IMR-90 (cell line): ENCODE measurements at regions not wholly inside any gene's neighbourhood (a gene's known extent, or its start where the extent isn't known, plus 50 kb on each side); places are given as distances from the start of the nearest gene placed in this dataset.

Experiments
- ATAC-seq: fragments of 200-7000 bp; cut with Tn5 transposase; 2 replicates; pipeline ENCODE4 v1.9.1; 2020; ENCODE audit warnings: low read depth, mild to moderate bottlenecking, moderate library complexity
- BruUV-seq: library from RNA; stranded (reverse); fragments of 400-500 nt; replicated peaks from 2 replicates; lab custom pipeline; 2021; lab: Mats Ljungman, UMichigan
- CTCF ChIA-PET: fragments of 300-600 bp; formaldehyde crosslinking; extraction: SDS; loops from one replicate; lab custom pipeline; 2021; ENCODE audit warnings: antibody characterized with exemption; lab: Yijun Ruan, JAX
- POLR2A ChIA-PET: fragments of 300-600 bp; sonication (Branson Sonifier 250); formaldehyde crosslinking; loops from one replicate; lab custom pipeline; 2022; ENCODE audit warnings: antibody characterized with exemption; ENCODE audit not compliant: unreplicated experiment; lab: Charles Lee
- DNase-seq: peaks from one replicate; pipeline ENCODE4 v3.0.0; 2013
- H2AFZ ChIP-seq: replicated peaks from 2 replicates; pipeline ENCODE3; 2013; ENCODE audit warnings: low read length, mild to moderate bottlenecking; ENCODE audit not compliant: poor library complexity
- H2AK5ac ChIP-seq: 2 replicates; pipeline ENCODE4 v1.6.1; 2013; ENCODE audit warnings: low read depth, low read length, inconsistent platforms
- H2AK9ac ChIP-seq: replicated peaks from 2 replicates; pipeline ENCODE3; 2013; ENCODE audit warnings: mild to moderate bottlenecking, low read depth, low read length, moderate library complexity; ENCODE audit not compliant: poor library complexity
- H2BK120ac ChIP-seq: 2 replicates; pipeline ENCODE4 v1.6.1; 2013; ENCODE audit warnings: low read depth, low read length, inconsistent platforms
- H2BK15ac ChIP-seq: 3 replicates; pipeline ENCODE4 v1.6.1; 2013; ENCODE audit warnings: low read depth, low read length, inconsistent platforms
- H2BK20ac ChIP-seq: 2 replicates; pipeline ENCODE4 v1.6.1; 2013; ENCODE audit warnings: low read depth, mild to moderate bottlenecking, inconsistent platforms, low read length, moderate library complexity
- H2BK5ac ChIP-seq: 2 replicates; pipeline ENCODE4 v1.6.1; 2013; ENCODE audit warnings: mild to moderate bottlenecking, low read depth, low read length, inconsistent platforms; ENCODE audit not compliant: poor library complexity, severe bottlenecking
- H3K14ac ChIP-seq: replicated peaks from 2 replicates; pipeline ENCODE4 v1.6.1; 2013; ENCODE audit warnings: low read depth, low read length, inconsistent platforms
- H3K18ac ChIP-seq: 2 replicates; pipeline ENCODE4 v1.6.1; 2013; ENCODE audit warnings: low read depth, low read length, control low read depth
- H3K23ac ChIP-seq: 2 replicates; pipeline ENCODE4 v1.6.1; 2013; ENCODE audit warnings: low read depth, low read length, inconsistent platforms
- H3K27ac ChIP-seq: 2 replicates; pipeline ENCODE4 v1.5.1; 2013; ENCODE audit warnings: mild to moderate bottlenecking, control low read depth, low read length; ENCODE audit not compliant: insufficient read depth
- H3K27me3 ChIP-seq: 2 replicates; pipeline ENCODE4 v1.6.1; 2013; ENCODE audit warnings: low read length; ENCODE audit not compliant: control insufficient read depth, insufficient read depth
- H3K36me3 ChIP-seq: 2 replicates; pipeline ENCODE4 v1.6.1; 2013; ENCODE audit warnings: low read length, mixed read lengths; ENCODE audit not compliant: control insufficient read depth, insufficient read depth
- H3K4ac ChIP-seq: 2 replicates; pipeline ENCODE4 v1.6.1; 2013; ENCODE audit warnings: low read depth, low read length, inconsistent platforms
- H3K4me1 ChIP-seq: 2 replicates; pipeline ENCODE4 v1.6.1; 2013; ENCODE audit warnings: low read length, mixed read lengths; ENCODE audit not compliant: control insufficient read depth, insufficient read depth
- H3K4me2 ChIP-seq: 2 replicates; pipeline ENCODE4 v1.6.1; 2013; ENCODE audit warnings: low read depth, mild to moderate bottlenecking, control low read depth, low read length, moderate library complexity
- H3K4me3 ChIP-seq: 2 replicates; pipeline ENCODE4 v1.5.1; 2013; ENCODE audit warnings: low read depth, mild to moderate bottlenecking, control low read depth, low read length, moderate library complexity; ENCODE audit not compliant: insufficient read depth
- H3K56ac ChIP-seq: 2 replicates; pipeline ENCODE4 v1.6.1; 2013; ENCODE audit warnings: low read length, inconsistent platforms; ENCODE audit not compliant: insufficient read depth; ENCODE audit errors: extremely low read depth
- H3K79me1 ChIP-seq, 2 experiments: 2 replicates each; pipeline ENCODE4 v1.6.1; 2013; ENCODE audit warnings: low read length in 2 of 2, inconsistent platforms in 1 of 2, low read depth in 1 of 2
- H3K9ac ChIP-seq: 2 replicates; pipeline ENCODE4 v1.6.1; 2013; ENCODE audit warnings: low read depth, low read length, control low read depth
- H3K9me1 ChIP-seq: 2 replicates; pipeline ENCODE4 v1.6.1; 2013; ENCODE audit warnings: low read length, inconsistent platforms; ENCODE audit not compliant: insufficient read depth
- H3K9me3 ChIP-seq: 2 replicates; pipeline ENCODE4 v1.6.1; 2013; ENCODE audit warnings: low read length; ENCODE audit not compliant: control insufficient read depth, insufficient read depth
- H4K20me1 ChIP-seq: 2 replicates; pipeline ENCODE4 v1.6.1; 2013; ENCODE audit warnings: low read length, inconsistent platforms; ENCODE audit not compliant: insufficient read depth
- H4K5ac ChIP-seq: 2 replicates; pipeline ENCODE4 v1.6.1; 2013; ENCODE audit warnings: mild to moderate bottlenecking, low read depth, low read length, control low read depth
- H4K8ac ChIP-seq, 2 experiments: 2 replicates each; pipeline ENCODE4 v1.6.1; 2013; ENCODE audit warnings: low read depth in 2 of 2, low read length in 2 of 2, control low read depth in 1 of 2, inconsistent platforms in 1 of 2
- H4K91ac ChIP-seq: 2 replicates; pipeline ENCODE4 v1.6.1; 2013; ENCODE audit warnings: low read depth, low read length, inconsistent platforms; ENCODE audit not compliant: insufficient read depth
- BHLHE40 ChIP-seq: fragments of 150-350 bp; IDR thresholded peaks from 2 replicates; pipeline ENCODE4 v1.6.1; 2016; ENCODE audit warnings: mild to moderate bottlenecking, low read depth, low read length
- CEBPB ChIP-seq: IDR thresholded peaks from 2 replicates; pipeline ENCODE4 v1.6.1; 2012; ENCODE audit warnings: low read depth, low read length, improper control_type of control experiment
- CHD1 ChIP-seq: IDR thresholded peaks from 2 replicates; pipeline ENCODE4 v1.6.1; 2012; ENCODE audit warnings: low read depth, low read length, improper control_type of control experiment
- CTCF ChIP-seq: conservative IDR thresholded peaks from 2 replicates; pipeline ENCODE4 v1.5.1; 2012; ENCODE audit warnings: mild to moderate bottlenecking, low read depth, low read length, improper control_type of control experiment
- ELK1 ChIP-seq: fragments of 150-350 bp; IDR thresholded peaks from 2 replicates; pipeline ENCODE4 v1.6.1; 2016; ENCODE audit warnings: low read depth, mild to moderate bottlenecking, low read length, moderate library complexity, borderline replicate concordance
- FOS ChIP-seq: fragments of 150-350 bp; IDR thresholded peaks from 2 replicates; pipeline ENCODE4 v1.6.1; 2016; ENCODE audit warnings: low read depth, low read length
- MAFK ChIP-seq: IDR thresholded peaks from 2 replicates; pipeline ENCODE4 v1.6.1; 2012; ENCODE audit warnings: low read depth, low read length, improper control_type of control experiment
- MAZ ChIP-seq: IDR thresholded peaks from 2 replicates; pipeline ENCODE4 v1.6.1; 2012; ENCODE audit warnings: low read depth, mild to moderate bottlenecking, low read length, improper control_type of control experiment, moderate library complexity, borderline replicate concordance
- MXI1 ChIP-seq: IDR thresholded peaks from 2 replicates; pipeline ENCODE4 v1.6.1; 2012; ENCODE audit warnings: low read depth, mild to moderate bottlenecking, low read length, moderate library complexity, borderline replicate concordance
- NFE2L2 ChIP-seq: fragments of 150-350 bp; IDR thresholded peaks from 2 replicates; pipeline ENCODE4 v1.6.1; 2016; ENCODE audit warnings: low read depth, mild to moderate bottlenecking, low read length
- POLR2A ChIP-seq: IDR thresholded peaks from 2 replicates; pipeline ENCODE4 v1.6.1; 2012; ENCODE audit warnings: mild to moderate bottlenecking, low read depth, low read length
- RAD21 ChIP-seq: IDR thresholded peaks from 2 replicates; pipeline ENCODE4 v1.6.1; 2012; ENCODE audit warnings: low read length, improper control_type of control experiment
- RCOR1 ChIP-seq: IDR thresholded peaks from 2 replicates; pipeline ENCODE4 v1.6.1; 2012; ENCODE audit warnings: mild to moderate bottlenecking, low read length, improper control_type of control experiment; ENCODE audit not compliant: insufficient replicate concordance
- RFX5 ChIP-seq: IDR thresholded peaks from 2 replicates; pipeline ENCODE4 v1.8.0; 2012; ENCODE audit warnings: low read depth, mild to moderate bottlenecking, low read length, moderate library complexity
- SMC3 ChIP-seq: fragments of 150-350 bp; IDR thresholded peaks from 2 replicates; pipeline ENCODE4 v1.6.1; 2016; ENCODE audit warnings: low read depth, mild to moderate bottlenecking, antibody characterized with exemption, low read length, moderate library complexity
- USF2 ChIP-seq: fragments of 150-350 bp; IDR thresholded peaks from 2 replicates; pipeline ENCODE4 v1.6.1; 2017; ENCODE audit warnings: mild to moderate bottlenecking, antibody characterized with exemption, low read length, low read depth
- WGBS, 2 experiments: methylation state at CpG; one replicate each; pipeline versions ENCODE4 v1.1.5 to v1.1.7; 2013; ENCODE audit warnings: missing lambda C conversion rate in 2 of 2; ENCODE audit not compliant: insufficient read length in 1 of 2; ENCODE audit errors: extremely low coverage in 2 of 2; 5-methylcytosine and 5-hydroxymethylcytosine counted together
- dilution Hi-C: fragments of 300-500 bp; cut with HindIII; formaldehyde crosslinking; loops from one replicate; pipeline ENCODE4 v1.14.3; 2018; ENCODE audit warnings: low sequenced_read_pairs; ENCODE audit not compliant: unreplicated experiment
- in situ Hi-C: fragments of 300-500 bp; cut with MboI; formaldehyde crosslinking; loops from 3 replicates; pipeline ENCODE4 v1.14.3; 2019; ENCODE audit warnings: low sequenced_read_pairs, inconsistent platforms, mixed read lengths
- intact Hi-C: fragments of 100-400 bp; cut with micrococcal nuclease; formaldehyde crosslinking; loops from 2 replicates; pipeline ENCODE4 v1.10.0; 2022

- no CpG with 5 or more reads among the region's 5 CpGs for WGBS, 2 experiments
Measured at GRCh38 chr2:7900593-7900992, 781.3 kb upstream of the ID2 start.

More at GRCh38 chr2:7900593-7900992, 781.3 kb upstream of the ID2 start:
- Histone ChIP-seq H3K27me3 (no peaks in the 10 kb centered on the region), H3K56ac (no peak overlapping the region), H3K4ac (no peak overlapping the region), H2BK20ac (no peak overlapping the region), H3K9me3 (no peaks in the 10 kb centered on the region; the same call in 1 of the 2 replicates), H2AK5ac (no peak overlapping the region), H2BK15ac (no peak overlapping the region), H3K4me1 (no peaks in the 10 kb centered on the region), H3K14ac (no peak overlapping the region), H3K9me1 (no peaks in the 10 kb centered on the region), H2BK5ac (no peak overlapping the region), H2BK120ac (no peak overlapping the region), H3K18ac (no peak overlapping the region), H4K5ac (no peak overlapping the region), H4K8ac (no peak overlapping the region), H3K23ac (no peak overlapping the region), H2AK9ac (no peak overlapping the region), H2AFZ (no peak overlapping the region), H3K36me3 (no peaks in the 10 kb centered on the region), H4K91ac (no peak overlapping the region), H3K4me3 (no peak overlapping the region), H3K27ac (no peak overlapping the region), H4K20me1 (no peaks in the 10 kb centered on the region), H3K9ac (no peak overlapping the region), H3K4me2 (no peak overlapping the region), H3K79me1 (no peaks in the 10 kb centered on the region)
- ChIA-PET CTCF (no interaction called here), POLR2A (no interaction called here)
- no TSS peak for BruUV-seq
- intact Hi-C loops: no loop called here
- ATAC-seq: no peak
- peak; percentile 10 for DNase-seq
- TF ChIP-seq CHD1: no peak
- no peak for TF ChIP-seq NFE2L2
- TF ChIP-seq BHLHE40: no peak
- no peak for TF ChIP-seq RFX5
- no peak for TF ChIP-seq CTCF
- TF ChIP-seq FOS: no peak
- no peak for TF ChIP-seq ELK1
- no peak for TF ChIP-seq RAD21
- TF ChIP-seq POLR2A: no peak
- no peak for TF ChIP-seq MXI1
- TF ChIP-seq USF2: no peak
- TF ChIP-seq MAZ: no peak
- TF ChIP-seq RCOR1: no peak
- TF ChIP-seq SMC3: no peak
- no peak for TF ChIP-seq CEBPB
- TF ChIP-seq MAFK: no peak
- in situ Hi-C loops: no loop called here
- dilution Hi-C loops: no loop called here
